GM21528 (cell line): ENCODE measurements at regions not wholly inside any gene's neighbourhood (a gene's known extent, or its start where the extent isn't known, plus 50 kb on each side); places are given as distances from the start of the nearest gene placed in this dataset.

Experiments
- ATAC-seq: cut with Tn5 transposase; IDR thresholded peaks from one replicate; pipeline ENCODE4 v1.9.1; 2021; ENCODE audit warnings: mild to moderate bottlenecking, moderate library complexity; ENCODE audit not compliant: unreplicated experiment, low FRiP score

- ATAC-seq: no peak
Observed at GRCh38 chr9:73541923-73542322, 390.3 kb downstream of the ANXA1 start.

DNA sequence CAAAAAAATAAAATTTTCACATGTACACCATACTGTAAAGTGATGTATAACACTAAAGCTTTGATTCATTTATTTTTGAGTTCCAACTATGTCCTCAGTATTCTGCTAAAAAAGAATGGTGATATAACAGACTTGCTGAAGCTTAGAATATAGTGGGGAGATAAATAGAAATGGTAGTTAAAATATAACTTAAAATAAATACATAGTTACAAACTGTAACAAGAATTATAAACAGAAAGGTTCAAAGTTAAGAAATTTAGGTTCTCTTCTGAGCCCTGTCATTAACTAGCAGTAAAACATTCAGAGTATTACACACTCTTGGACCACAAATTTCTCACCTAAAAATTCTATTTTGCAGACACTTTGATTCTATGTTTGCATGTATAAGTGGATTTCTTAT lies 392.1 kb downstream of the ANXA1 start:
- no peak for ATAC-seq

GRCh38 chr9:73548201-73548600 lies 396.5 kb downstream of the ANXA1 start:
- ATAC-seq: no peak

- ATAC-seq: no peak
Observed at GRCh38 chr9:73549991-73550390, 398.3 kb downstream of the ANXA1 start.

GRCh38 chr9:73553295-73553694 lies 401.6 kb downstream of the ANXA1 start:
- no peak for ATAC-seq

- ATAC-seq: no peak
Observed at GRCh38 chr9:73558471-73558870, 406.8 kb downstream of the ANXA1 start.

GRCh38 chr9:73565026-73565425 lies 413.4 kb downstream of the ANXA1 start:
- ATAC-seq: no peak

DNA sequence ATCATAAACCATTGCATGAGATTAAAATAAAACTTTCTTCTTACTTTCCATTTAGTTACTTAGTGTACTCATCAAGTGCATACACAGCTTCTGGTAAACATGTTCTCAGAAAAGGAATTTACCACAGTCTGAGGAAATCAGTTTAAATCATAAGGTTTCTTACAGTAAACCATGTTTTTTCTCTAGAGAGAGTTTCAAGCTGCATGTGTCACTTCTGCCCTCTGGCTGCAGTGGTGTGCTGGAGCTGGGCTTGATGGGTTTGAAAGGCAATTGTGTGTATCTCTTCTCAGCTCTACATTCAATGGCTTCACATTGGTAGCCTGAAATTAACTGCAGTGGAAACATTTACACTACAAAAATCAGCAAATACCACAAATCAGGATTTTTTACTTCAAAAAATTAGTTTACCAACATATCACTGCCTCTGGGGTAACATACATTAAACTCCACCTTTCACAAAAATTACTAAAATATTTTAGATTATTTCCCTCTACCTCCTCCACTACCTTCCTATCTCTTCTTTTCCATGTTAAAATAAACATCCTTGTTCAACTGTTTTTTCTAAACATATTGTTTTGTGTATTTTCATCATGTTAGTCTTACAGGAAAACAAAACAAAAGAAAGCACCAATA lies 414.3 kb downstream of the ANXA1 start:
- no peak for ATAC-seq

- ATAC-seq: no peak
Observed at GRCh38 chr9:73566627-73567026, 415.0 kb downstream of the ANXA1 start.

GRCh38 chr9:73573235-73573634 lies 421.6 kb downstream of the ANXA1 start:
- no peak for ATAC-seq

DNA sequence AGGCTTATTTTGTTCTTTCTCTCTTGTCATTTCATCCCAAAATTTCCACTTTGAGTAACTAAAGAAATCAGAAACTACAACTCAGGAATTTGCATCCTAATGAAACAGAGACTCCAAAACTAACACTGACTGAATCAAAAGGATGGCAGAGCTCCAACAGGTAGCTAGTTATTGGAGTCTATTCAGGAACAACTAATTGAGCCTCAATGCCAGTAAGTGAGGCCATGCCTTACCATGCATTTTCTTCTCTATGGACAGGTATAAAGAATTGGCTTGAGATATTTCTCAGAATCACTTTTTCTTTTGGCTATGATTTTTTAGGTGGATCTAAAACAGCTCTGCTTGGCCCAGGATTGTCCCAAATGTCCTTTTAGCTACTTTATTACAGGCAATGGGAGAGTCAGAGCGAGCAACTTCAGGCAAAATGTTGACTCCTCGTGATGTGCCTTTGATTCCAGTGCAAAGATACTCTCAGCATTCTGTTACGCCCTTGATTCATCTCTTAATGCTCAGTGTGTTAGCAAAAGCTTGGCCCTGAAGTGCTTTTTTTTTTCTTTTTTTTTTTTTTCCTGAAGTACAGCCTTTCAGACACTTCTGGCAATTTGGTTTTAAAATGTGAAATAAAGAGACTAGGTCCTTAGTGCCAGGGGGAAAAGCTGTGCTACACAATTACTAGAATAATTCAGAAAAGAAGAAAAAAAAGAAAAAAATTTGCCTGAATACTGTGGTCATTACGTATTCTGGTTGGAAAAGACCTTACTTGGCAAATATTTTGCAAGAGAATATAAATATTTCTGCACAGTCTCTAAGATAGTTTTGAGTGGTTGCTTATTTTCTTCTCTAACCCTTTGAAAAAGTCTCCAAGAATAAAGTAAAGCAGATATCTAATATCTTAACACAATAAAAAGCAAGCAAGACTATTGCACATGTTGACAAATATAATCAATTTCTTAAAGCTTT lies 423.7 kb downstream of the ANXA1 start:
- no peak for ATAC-seq

GRCh38 chr9:73577848-73578247 lies 426.2 kb downstream of the ANXA1 start:
- no peak for ATAC-seq

DNA sequence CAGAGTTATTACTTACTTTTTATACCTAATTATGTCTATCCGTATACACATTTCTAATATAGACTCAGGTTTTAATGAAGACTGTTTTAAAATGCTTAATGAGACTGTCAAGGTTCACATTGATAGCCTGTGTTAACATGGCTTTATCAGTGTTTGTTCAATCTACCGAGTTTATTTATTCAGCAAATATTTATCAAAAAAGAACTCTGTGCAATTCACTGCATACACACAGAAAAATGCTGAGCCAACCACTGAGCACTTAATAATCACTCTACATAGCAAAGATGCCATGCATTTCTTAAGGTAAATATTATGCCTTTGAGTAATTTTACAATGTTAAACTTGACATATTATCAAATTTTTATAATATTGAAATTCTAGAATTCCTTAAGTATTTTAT lies 428.2 kb downstream of the ANXA1 start:
- ATAC-seq: no peak

DNA sequence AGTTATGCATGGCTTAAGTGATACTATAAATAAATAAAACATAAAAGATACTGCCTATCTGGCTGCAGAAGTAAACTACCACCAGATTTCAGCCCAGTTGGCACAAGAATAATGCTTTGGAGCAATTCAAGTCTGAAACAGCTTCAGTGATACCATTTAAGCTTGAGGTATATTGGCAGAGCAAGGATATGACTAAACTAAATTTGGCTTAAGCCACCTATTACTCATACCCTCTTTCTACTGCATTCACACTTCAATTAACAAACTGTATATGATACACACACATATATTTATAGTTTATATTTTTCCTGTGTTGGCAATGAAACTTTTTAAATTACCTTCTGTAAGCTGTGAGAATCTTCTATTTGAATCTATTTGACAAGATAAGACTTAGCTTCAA lies 431.9 kb downstream of the ANXA1 start:
- ATAC-seq: no peak

- ATAC-seq: no peak
Observed at GRCh38 chr9:73595036-73595545, 443.4 kb downstream of the ANXA1 start.

DNA sequence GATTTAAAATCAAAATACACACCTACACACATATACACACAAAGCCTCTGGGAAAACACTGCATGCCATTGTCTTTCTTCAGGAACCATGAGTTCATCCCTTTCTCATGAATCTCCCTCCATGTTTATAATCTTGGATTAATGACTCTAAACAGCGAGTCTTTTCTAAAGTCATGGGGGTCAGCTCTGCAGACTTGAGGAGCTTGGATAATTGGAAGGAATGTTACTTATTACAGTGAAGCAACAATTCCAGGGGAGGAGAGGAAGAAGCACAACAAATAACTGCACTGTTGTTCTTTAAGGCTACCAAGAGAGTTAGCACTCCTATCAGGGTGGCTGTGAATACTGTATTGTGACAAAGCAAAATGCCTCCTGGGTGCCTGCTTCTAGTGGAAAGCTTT lies 444.7 kb downstream of the ANXA1 start:
- no peak for ATAC-seq

DNA sequence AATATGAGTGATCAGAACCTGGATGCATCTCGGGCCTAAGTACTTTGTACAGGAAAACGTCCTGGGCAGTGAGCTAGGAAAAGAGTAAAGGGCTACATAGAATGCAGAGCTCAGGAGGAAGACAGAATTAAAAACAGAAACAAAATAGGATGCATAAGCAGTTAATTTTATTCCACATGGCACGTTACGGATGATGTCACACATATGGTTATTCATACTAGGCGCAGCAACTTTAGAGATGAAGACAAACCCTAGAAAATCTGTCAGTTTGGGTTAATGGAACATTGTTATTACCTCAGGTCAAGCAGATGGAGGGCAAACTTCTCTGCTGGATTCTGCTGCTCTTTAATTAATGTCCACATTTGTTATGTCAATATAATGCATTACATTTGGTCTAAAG lies 445.4 kb downstream of the ANXA1 start:
- no peak for ATAC-seq

GRCh38 chr9:73597771-73598170 lies 446.1 kb downstream of the ANXA1 start:
- ATAC-seq: no peak

DNA sequence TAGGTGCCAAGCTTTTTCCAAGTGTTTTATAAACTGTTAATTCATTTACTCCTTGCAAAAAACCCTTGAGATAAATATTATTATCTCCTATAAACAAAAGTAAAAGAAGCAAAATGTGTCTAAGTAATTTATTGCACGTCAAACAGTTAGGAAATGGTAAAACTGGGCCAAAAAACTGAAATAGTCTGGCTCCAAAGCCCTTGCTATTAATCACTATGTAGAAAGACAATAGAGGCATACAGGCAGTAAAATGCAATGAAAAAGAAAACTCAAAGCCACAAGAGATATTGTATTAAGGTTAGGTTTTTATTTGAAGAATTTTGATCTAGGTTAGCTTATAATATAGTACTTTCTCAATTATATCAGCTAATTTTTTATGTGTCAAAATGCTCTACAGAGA lies 457.7 kb downstream of the ANXA1 start:
- no peak for ATAC-seq

DNA sequence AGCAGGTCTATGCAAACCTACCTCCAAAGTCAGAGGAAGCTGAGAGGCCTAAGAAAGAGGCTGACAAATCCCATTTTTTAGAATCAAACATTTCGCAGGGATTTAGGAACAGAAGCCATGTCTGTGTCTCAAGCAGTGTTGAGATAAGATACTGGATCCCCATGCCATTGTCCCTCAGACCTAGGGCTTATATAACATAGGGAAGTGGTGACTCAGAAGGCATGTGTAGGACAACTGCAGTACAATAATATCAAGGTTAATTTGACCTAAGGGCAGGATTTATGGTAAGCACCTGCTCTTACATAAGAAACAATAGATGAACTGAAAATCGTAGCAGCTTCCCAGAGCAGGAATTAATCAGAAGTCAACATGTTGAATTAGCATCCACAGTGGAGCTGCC lies 459.4 kb downstream of the ANXA1 start:
- ATAC-seq: no peak

GRCh38 chr9:73613092-73613701 lies 461.5 kb downstream of the ANXA1 start:
- ATAC-seq: no peak
